Daoy (cell line): ENCODE measurements at regions not wholly inside any gene's neighbourhood (a gene's known extent, or its start where the extent isn't known, plus 50 kb on each side); places are given as distances from the start of the nearest gene placed in this dataset.

Experiments used
- DNase-seq: peaks from one replicate; pipeline ENCODE4 v3.0.0-alpha.2; 2015; ENCODE audit warnings: low read depth

DNA sequence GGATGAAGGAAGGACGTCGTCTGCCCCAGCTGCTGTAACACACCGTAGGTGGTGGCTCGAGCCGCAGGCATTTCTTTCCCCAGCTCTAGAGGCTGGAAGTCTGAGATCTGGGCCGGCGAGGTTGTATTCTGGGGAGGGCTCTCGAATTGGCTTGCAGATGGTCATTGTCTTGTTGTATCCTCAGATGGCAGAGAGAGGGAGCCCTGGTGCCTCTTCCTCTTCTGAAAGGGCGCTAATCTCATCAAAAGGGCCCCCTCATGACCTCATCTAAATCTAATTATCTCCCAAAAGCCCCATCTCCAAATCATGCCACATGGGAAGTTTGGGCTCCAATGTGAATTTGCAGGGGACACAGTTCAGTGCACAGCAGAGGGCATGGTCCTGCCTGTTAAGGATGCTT lies 109.0 kb downstream of the SIK1 start:
- DNase-seq, result no peak

- no peak for DNase-seq
Observed at GRCh38 chr21:43317254-43317748, 109.6 kb downstream of the SIK1 start.

DNA sequence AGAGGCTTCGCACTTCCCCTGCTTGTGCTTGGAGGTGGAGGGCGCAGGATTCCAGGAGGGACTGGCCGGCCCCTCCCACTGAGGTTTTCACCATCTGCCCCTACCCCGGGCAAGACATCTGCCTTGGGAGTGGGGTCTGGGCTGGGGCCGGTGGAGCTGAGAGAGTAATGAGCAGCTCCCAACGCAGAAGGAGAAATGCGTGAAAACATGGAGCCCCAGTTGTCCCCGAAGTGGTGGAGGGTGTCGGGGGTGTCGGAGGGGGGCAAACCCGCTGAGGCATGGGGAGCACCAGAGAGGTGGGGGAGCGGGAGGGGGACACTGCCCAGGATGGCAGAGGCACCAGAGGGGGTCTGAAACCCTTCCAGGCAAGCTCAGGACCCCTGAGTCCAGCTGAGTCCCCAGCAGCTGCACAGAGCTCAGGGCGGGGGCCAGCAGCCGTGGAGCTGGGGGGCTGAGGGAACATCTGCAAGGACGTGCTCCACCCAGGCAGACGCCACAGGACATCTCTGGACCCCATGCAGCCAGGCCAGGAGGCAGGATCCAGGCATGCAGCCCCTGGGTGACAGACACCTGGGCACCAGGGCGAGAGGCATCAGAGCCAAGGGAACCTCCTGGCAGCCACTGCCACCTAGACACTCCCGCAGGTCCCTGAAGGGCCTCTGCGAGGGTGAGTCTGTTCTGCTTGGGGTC lies 110.6 kb downstream of the SIK1 start:
- DNase-seq, result no peak

GRCh38 chr21:43315244-43316137 lies 111.4 kb downstream of the SIK1 start:
- no peak for DNase-seq

DNA sequence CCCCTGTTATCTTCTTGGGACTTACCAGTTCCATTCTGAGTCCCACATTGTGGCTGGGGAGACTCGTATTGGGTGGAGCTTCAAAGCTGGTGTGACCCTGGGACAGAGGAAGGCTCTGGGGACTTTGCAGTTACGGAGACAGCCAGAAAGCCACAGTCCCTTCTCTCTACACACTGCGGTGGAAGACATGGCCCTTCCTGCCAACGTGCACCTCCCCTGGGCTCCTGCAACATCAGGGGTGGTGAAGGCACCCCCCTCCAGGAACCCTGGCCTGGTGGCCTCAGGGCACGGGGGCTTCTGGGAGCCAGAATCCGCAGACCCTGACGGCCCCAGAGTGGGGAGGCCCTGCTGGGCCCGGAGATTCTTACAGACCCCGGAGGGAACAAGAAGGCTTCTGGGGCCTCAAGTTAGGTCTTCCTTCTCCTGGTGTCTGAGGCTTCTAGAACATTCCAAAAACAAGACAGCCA lies 113.0 kb downstream of the SIK1 start:
- DNase-seq, result no peak

- DNase-seq, result no peak
Observed at GRCh38 chr21:43313221-43313938, 113.6 kb downstream of the SIK1 start.

DNA sequence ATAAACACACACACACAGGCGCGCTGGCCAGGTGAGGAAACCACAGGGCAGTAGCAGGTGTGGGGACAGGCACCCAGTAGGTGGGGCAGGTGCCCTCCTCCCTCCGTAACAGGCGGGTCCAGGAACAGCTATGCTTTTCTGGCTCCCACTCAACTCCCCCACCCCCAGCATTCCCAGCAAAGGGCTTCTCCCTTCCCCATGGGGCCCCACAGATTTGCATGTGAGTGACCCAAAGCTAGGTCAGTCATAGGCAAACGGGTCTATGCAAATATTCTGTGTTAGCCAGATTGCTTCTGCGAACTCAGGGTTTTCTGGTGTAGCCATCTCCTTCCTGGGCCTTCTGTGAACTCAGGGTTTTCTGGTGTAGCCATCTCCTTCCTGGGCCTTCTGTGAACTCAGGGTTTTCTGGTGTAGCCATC lies 114.2 kb downstream of the SIK1 start:
- no peak for DNase-seq

DNA sequence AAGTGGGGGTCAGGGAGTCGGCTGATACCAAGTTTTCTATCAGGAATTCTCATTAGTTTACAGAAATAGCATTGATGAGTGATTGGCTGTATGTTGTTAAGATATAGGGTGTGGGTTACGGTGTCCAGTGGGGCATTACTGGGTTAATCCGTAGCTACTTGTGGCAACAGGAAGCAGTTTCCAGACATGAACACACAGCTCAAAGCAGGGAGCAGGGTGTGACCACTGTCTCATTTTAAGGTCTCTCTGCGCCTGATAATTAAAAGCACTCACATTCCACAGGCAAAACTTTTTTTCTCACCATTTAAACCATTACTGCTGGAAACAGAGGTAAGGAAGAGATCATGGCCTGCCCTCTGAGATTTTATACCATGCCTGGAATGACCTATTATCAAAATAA lies 114.9 kb downstream of the SIK1 start:
- DNase-seq, result no peak

DNA sequence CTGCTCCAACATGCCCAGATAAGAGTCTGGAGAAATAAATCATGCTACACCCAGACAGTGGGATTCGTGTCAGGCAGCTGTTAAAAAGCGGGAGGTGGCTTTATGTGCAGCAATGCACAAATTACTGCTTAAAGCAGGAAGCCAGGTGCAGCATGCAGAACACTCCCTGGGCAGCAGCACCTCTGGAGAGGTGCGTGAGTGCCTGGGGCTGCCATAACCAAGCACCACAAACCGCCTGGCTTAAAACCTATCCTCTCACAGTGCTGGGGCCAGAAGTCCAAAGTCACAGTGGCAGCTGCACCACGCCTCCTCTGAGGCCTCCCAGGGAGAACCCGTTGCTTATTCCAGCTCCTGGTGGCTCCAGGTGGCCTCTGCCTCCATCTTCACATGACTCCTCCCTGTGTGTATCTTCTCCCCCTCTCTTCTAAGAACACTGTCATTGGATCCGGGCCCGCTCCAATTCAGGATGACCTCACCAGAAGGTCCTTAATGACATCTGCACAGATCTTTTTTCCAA lies 115.6 kb downstream of the SIK1 start:
- DNase-seq, result no peak

DNA sequence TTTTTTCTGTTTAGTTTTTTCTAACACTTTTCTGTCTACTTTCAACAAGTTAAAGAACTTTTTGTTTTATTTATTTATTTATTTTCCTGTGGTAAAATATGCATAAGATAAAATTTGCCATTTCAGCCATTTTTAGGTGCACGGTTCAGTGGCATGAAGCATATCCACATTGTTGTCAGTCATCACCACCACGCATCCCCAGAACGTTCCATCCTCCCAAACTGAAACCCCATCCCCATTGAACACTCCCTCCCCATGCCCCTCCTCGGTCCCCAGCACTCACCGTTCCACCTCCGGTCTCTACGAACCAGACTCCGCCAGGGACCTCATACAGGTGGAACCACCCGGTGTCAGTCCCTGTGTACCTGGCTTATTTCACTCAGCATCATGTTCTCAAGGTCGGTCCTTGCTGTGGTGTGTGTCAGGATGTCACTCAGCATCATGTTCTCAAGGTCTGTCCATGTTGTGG lies 118.1 kb downstream of the SIK1 start:
- no peak for DNase-seq

DNA sequence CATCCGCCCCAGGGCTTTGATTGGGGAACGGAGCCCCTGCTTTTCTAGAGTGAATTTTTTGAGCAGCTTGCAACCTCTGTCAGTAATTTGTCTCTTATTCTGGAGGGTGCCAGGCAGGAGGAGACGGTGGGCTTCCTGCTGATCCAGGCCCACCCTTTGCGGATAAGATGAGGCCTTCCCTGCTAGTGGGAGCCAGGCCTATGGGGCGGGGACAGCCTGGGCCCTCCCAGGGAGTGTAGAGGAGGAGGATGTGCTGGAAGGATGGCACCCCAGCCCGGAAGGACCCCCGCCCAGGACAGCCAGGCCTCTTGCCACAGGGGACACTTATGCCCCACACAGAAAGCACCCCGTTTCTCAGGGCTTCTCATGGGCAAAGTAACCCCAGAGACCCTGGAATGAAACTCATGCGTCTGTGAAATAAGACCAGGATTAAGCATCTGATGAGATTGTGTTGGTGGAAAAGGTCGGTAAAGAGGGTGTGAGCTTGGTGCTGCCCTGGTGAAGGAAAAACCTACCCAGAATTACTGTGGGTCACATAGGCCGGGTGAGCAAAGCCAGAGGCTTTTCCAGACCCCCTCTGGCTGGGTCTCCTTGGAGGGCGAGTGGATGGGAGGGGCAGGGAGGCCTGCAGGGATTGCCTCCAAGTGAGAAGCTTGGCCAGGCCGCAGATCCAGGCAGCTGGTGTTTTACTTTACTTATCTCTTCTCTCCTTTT lies 118.7 kb downstream of the SIK1 start:
- DNase-seq, result no peak

DNA sequence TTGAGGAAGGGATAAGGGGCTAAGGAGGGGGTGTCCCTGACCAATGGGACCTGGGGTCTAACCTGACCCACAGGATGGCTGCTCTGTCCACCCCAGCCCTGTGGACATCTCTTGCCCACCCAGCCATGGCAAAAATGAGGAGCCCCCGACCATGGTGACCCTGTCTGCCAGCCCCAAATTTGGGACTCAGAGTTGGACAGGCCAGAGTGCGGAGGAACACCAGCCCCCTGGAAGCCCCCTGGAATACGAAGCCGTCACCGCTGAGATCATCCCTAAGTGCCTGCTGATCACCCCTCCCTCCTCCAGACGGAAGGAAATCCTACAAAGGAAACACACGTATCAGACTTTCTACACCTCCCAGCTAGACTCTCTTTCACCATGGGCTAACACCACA lies 119.3 kb downstream of the SIK1 start:
- DNase-seq, result no peak

DNA sequence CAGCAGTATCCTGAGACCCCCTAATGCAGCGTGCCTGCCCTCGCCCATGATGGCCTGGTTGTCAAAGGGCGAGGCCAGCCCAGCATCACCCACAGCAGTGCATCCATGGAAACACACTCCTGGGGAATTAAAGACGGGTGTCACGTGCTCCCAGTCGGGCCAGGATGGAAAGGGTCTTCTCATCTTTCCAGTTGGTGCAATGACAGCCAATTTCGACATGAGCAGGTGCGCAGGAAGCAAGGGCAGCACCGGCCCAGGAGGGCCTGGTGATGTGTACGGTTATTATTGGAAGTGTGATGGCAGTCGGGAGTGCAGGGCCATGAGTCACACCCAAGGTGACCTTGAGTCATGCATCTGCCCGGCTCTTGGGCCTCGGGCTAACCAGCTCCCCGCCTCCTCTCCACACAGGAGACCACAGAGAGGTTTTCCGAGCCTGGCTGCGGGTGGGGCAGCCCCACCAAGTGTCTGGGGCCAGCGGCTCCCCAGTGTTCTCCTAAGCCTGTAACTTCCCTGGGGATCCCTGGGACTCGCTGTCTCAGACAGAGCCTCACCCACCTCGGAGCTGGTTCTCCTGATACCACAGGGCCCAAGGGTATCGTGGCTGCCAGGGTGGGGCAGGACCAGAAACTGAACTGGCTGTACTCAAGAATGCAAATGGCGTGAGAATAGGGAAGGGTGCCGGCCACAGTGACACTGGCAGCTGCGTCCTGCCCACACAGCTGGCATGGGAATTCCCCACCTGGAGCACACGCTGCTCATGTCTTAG lies 119.8 kb downstream of the SIK1 start:
- peak; percentile 96 for DNase-seq

- no peak for DNase-seq
Observed at GRCh38 chr21:43306391-43306790, 120.5 kb downstream of the SIK1 start.

DNA sequence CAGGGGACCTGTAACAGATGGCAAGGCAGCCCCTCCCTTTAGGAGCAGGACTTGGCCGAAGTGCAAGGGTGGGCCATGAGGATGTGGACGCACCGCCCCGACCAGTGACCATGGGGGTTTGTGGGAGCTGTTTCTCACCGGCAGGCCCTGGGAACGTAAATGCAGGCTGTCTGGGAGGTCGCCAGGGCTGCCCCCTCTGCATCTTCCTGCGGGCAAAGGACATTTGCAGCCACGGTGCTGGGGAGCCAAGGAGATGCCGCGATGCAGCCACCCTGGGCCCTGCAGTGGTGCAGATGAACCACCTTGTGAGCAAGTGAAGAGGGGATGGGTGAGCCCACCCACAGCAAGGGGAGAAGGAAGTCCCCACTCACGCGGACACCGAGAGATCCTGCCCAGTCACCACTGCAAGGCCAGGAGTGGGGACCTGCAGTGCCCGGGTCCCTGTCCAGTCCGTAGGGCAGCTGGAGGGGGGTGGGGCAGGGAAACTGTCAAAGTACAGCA lies 121.1 kb downstream of the SIK1 start:
- DNase-seq, result no peak

DNA sequence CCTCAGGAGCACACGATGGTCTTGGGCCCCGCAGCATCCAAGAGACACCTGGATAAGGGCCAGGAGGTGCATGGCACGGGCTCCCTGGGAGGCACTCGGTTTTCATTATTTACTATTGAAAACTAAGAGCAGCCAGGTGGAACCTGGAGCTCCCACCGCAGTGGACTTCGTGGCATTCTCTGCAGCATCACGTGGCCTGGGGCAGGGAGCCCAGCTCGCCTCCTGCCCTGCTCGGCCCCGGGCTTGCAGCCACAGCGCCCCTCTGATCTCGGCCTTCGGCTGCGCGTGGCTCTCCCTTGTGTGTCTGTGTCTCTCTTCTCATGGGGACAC lies 121.6 kb downstream of the SIK1 start:
- DNase-seq, result no peak

DNA sequence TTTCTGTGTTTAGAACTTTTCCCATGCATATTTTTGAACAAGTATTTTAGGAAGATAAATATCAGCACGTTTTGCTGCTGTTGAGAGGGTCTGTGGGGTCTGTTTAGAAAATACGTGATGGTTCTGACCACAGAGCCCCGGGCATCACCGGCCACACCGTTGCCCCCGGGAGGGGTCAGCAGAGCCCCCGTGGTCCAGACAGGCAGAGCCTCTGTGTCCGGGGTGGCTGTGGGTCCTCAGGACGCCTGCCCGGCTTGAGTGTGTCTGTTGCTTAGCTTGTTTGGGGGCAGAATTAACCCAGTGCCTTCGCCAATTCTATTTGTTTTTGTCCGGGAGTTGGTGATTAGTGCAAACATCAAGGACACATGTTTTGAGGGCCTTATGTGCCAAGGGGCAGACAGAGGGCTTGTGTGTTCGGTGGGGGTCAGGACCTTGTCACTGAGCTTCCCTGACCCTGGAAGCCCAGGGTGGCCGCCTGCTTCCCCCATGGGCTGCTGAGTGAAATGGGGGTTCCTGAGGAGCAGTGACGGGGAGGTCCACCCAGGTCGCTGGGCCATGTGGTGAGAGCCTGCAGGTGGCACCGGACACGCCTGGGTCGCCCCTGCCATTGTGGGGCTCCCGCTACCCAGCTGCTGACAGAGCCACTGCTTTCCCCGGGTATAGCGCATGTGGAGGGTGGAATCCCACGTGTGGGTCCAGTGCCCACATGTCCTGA lies 122.2 kb downstream of the SIK1 start:
- no peak for DNase-seq

GRCh38 chr21:43304206-43304605 lies 122.7 kb downstream of the SIK1 start:
- DNase-seq, result no peak

DNA sequence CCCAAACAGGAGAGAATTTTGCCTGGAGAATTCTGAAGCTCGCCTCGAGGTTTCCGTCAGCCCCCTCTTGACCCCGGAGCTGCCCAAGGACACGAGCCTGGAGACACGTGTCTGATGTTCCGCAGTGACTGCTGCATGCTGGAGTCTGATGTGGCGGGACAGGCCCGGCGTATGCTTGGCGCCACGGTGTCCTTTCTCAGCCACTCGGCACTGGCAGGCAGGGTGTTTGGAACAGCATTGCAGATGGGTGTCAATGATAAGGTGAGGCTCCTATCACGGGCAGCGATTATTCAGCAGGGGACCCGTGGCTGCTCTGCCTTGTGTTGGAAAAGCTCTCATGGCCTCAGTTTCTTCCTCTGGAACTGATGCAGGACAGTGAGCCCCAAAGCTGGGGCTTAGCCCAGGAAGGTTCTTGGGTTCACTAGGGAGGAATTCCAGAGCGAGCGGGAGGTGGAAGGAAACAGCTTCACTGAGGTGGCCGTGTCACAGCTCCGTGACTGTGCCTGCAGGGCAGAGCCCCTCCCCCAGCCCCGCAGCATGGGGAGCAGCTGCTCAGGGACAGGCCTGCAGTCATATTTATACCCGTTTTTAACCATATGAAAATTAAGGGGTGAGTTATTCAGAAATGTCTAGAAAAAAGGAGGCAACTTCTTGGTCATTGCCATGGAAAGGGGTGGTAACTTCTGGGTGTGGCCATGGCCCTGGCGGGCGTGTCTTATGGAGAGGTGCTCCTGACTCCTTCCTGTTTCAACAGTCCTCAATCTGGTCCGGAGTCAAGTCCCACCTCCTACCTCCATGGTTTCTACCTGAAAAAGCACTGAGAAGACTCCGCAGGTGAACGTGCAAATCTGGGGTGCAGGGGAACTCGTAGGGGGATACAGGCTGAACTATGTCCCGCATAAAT lies 123.4 kb downstream of the SIK1 start:
- no peak for DNase-seq
